ENCODE measurements at regions not wholly inside any gene's neighbourhood (a gene's known extent, or its start where the extent isn't known, plus 50 kb on each side); places are given as distances from the start of the nearest gene placed in this dataset.
A peak's percentile ranks its signal among the peaks of the same experiment; 100 is the strongest.

DNA sequence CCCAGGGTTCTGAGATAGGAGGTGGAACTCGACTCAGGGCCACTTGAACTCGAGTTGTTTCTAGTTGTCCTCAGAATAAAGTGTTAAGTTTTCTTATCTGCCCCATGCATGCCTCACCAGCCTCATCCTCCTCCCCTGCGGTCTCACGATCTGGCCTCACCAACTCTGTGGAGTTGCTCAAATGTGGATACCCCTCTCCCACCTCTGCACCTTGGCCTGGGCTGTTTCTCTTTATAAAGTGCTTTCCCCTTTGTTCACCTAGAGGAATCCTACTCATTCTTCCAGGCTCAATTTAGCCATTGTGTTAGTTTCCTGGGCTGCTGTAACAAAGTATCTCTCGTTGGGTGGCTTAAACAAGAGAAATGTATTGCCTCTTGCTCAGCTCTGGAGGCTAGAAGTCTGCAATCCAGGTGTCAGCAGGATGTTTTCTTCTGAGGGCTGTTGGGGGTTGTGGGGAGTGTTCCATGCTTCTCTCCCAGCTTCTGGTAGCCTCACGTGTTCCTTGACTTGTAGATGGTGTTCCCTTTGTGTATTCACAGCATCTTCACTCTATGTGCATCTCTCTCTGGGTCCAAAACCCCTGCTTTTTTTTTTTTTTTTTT, 100.7 kb downstream of the MEX3B start (continued):
- TF ChIP-seq, protein P1, sequence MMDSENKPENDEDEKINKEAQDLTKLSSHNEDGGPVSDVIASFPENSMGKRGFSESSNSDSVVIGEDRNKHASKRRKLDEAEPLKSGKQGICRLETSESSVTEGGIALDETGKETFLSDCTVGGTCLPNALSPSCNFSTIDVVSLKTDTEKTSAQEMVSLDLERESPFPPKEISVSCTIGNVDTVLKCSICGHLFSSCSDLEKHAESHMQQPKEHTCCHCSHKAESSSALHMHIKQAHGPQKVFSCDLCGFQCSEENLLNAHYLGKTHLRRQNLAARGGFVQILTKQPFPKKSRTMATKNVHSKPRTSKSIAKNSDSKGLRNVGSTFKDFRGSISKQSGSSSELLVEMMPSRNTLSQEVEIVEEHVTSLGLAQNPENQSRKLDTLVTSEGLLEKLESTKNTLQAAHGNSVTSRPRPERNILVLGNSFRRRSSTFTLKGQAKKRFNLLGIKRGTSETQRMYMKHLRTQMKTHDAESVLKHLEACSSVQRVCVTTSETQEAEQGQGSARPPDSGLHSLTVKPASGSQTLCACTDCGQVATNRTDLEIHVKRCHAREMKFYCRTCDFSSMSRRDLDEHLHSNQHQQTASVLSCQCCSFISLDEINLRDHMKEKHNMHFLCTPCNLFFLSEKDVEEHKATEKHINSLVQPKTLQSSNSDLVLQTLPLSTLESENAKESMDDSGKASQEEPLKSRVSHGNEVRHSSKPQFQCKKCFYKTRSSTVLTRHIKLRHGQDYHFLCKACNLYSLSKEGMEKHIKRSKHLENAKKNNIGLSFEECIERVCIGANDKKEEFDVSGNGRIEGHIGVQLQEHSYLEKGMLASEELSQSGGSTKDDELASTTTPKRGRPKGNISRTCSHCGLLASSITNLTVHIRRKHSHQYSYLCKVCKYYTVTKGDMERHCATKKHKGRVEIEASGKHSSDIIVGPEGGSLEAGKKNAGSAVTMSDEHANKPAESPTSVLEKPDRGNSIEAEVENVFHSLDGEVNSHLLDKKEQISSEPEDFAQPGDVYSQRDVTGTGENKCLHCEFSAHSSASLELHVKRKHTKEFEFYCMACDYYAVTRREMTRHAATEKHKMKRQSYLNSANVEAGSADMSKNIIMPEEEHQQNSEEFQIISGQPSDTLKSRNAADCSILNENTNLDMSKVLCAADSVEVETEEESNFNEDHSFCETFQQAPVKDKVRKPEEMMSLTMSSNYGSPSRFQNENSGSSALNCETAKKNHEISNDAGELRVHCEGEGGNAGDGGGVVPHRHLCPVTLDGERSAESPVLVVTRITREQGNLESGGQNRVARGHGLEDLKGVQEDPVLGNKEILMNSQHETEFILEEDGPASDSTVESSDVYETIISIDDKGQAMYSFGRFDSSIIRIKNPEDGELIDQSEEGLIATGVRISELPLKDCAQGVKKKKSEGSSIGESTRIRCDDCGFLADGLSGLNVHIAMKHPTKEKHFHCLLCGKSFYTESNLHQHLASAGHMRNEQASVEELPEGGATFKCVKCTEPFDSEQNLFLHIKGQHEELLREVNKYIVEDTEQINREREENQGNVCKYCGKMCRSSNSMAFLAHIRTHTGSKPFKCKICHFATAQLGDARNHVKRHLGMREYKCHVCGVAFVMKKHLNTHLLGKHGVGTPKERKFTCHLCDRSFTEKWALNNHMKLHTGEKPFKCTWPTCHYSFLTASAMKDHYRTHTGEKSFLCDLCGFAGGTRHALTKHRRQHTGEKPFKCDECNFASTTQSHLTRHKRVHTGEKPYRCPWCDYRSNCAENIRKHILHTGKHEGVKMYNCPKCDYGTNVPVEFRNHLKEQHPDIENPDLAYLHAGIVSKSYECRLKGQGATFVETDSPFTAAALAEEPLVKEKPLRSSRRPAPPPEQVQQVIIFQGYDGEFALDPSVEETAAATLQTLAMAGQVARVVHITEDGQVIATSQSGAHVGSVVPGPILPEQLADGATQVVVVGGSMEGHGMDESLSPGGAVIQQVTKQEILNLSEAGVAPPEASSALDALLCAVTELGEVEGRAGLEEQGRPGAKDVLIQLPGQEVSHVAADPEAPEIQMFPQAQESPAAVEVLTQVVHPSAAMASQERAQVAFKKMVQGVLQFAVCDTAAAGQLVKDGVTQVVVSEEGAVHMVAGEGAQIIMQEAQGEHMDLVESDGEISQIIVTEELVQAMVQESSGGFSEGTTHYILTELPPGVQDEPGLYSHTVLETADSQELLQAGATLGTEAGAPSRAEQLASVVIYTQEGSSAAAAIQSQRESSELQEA (IDR thresholded peaks at IDR 0.05; ENCODE audit: low read depth): no peak
- TF ChIP-seq GABPB1 (CRISPR knock-in tag; IDR thresholded peaks at IDR 0.05) (no peak), U2AF2 (optimal IDR thresholded peaks at IDR 0.05; ENCODE audit: low read depth, low read length) (no peak), ZNF282 (CRISPR knock-in tag; IDR thresholded peaks at IDR 0.05) (no peak), ZNF316 (IDR thresholded peaks at IDR 0.05) (no peak), ZSCAN29 (IDR thresholded peaks at IDR 0.05) (no peak), HEY1 (CRISPR knock-in tag; IDR thresholded peaks at IDR 0.05; ENCODE audit: borderline replicate concordance) (no peak), ARID1B (IDR thresholded peaks at IDR 0.05) (peak; percentile 97), HLTF (IDR thresholded peaks at IDR 0.05) (no peak), ZFX (CRISPR knock-in tag; IDR thresholded peaks at IDR 0.05) (no peak), CEBPG (CRISPR knock-in tag; IDR thresholded peaks at IDR 0.05) (no peak), CEBPG (tag; conservative IDR thresholded peaks at IDR 0.05 in 1 of 2, IDR thresholded peaks at IDR 0.05 in 1 of 2) (no peak), ZFP30 (CRISPR knock-in tag; IDR thresholded peaks at IDR 0.05; ENCODE audit: borderline replicate concordance) (no peak), FOXK1 (CRISPR knock-in tag; IDR thresholded peaks at IDR 0.05; ENCODE audit: borderline replicate concordance) (no peak)
- TF ChIP-seq, protein P2, sequence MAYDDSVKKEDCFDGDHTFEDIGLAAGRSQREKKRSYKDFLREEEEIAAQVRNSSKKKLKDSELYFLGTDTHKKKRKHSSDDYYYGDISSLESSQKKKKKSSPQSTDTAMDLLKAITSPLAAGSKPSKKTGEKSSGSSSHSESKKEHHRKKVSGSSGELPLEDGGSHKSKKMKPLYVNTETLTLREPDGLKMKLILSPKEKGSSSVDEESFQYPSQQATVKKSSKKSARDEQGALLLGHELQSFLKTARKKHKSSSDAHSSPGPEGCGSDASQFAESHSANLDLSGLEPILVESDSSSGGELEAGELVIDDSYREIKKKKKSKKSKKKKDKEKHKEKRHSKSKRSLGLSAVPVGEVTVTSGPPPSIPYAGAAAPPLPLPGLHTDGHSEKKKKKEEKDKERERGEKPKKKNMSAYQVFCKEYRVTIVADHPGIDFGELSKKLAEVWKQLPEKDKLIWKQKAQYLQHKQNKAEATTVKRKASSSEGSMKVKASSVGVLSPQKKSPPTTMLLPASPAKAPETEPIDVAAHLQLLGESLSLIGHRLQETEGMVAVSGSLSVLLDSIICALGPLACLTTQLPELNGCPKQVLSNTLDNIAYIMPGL (CRISPR knock-in tag; IDR thresholded peaks at IDR 0.05): no peak
- TF ChIP-seq, protein P3, sequence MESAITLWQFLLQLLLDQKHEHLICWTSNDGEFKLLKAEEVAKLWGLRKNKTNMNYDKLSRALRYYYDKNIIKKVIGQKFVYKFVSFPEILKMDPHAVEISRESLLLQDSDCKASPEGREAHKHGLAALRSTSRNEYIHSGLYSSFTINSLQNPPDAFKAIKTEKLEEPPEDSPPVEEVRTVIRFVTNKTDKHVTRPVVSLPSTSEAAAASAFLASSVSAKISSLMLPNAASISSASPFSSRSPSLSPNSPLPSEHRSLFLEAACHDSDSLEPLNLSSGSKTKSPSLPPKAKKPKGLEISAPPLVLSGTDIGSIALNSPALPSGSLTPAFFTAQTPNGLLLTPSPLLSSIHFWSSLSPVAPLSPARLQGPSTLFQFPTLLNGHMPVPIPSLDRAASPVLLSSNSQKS (CRISPR knock-in tag; IDR thresholded peaks at IDR 0.05): no peak
- TF ChIP-seq, protein P4, sequence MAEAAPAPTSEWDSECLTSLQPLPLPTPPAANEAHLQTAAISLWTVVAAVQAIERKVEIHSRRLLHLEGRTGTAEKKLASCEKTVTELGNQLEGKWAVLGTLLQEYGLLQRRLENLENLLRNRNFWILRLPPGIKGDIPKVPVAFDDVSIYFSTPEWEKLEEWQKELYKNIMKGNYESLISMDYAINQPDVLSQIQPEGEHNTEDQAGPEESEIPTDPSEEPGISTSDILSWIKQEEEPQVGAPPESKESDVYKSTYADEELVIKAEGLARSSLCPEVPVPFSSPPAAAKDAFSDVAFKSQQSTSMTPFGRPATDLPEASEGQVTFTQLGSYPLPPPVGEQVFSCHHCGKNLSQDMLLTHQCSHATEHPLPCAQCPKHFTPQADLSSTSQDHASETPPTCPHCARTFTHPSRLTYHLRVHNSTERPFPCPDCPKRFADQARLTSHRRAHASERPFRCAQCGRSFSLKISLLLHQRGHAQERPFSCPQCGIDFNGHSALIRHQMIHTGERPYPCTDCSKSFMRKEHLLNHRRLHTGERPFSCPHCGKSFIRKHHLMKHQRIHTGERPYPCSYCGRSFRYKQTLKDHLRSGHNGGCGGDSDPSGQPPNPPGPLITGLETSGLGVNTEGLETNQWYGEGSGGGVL (CRISPR knock-in tag; IDR thresholded peaks at IDR 0.05): no peak
